OCI-LY3 (cell line): ENCODE measurements at regions not wholly inside any gene's neighbourhood (a gene's known extent, or its start where the extent isn't known, plus 50 kb on each side); places are given as distances from the start of the nearest gene placed in this dataset.

ENCODE experiments used
- H2AFZ ChIP-seq: fragments of 200-600, 300-600 bp; shearing (Covaris generic); 2 replicates; pipeline ENCODE4 v1.6.0; 2014; ENCODE audit warnings: antibody characterized with exemption, low read depth, low read length
- H3K27ac ChIP-seq: fragments of 200-600, 300-600 bp; sonication (generic); 2 replicates; pipeline ENCODE4 v1.5.1; 2014; ENCODE audit warnings: mild to moderate bottlenecking, low read length, moderate library complexity, mixed read lengths
- H3K27me3 ChIP-seq: fragments of 200-600, 300-600 bp; sonication (generic); 2 replicates; pipeline ENCODE4 v1.6.1; 2014; ENCODE audit warnings: low read depth, low read length, mixed read lengths
- H3K36me3 ChIP-seq: fragments of 200-600, 300-600 bp; sonication (generic); replicated peaks from 2 replicates; pipeline ENCODE3; 2014; ENCODE audit warnings: low read depth, low read length, mixed read lengths
- H3K4me1 ChIP-seq: fragments of 300-600, 200-600 bp; sonication (generic); 2 replicates; pipeline ENCODE4 v1.6.1; 2014; ENCODE audit warnings: low read length, mixed read lengths
- H3K4me2 ChIP-seq: fragments of 200-600, 300-600 bp; sonication (generic); 2 replicates; pipeline ENCODE4 v1.6.1; 2014; ENCODE audit warnings: low read length, mixed read lengths
- H3K4me3 ChIP-seq: fragments of 300-600, 200-600 bp; sonication (generic); 2 replicates; pipeline ENCODE4 v1.5.1; 2014; ENCODE audit warnings: antibody characterized with exemption, mild to moderate bottlenecking, low read length, moderate library complexity
- H3K79me2 ChIP-seq: fragments of 300-600, 200-600 bp; shearing (Covaris generic); 2 replicates; pipeline ENCODE4 v1.6.1; 2014; ENCODE audit warnings: mild to moderate bottlenecking, low read length, mixed read lengths
- H3K9ac ChIP-seq: fragments of 300-600, 200-600 bp; shearing (Covaris generic); 2 replicates; pipeline ENCODE4 v1.6.0; 2014; ENCODE audit warnings: mild to moderate bottlenecking, low read length, moderate library complexity
- H3K9me3 ChIP-seq: fragments of 200-600, 300-600 bp; shearing (Covaris generic); 2 replicates; pipeline ENCODE4 v1.6.1; 2014; ENCODE audit warnings: low read length, mixed read lengths; ENCODE audit not compliant: insufficient read depth
- H4K20me1 ChIP-seq: fragments of 200-600, 300-600 bp; sonication (generic); 2 replicates; pipeline ENCODE4 v1.6.1; 2016; ENCODE audit warnings: low read length, mixed read lengths; ENCODE audit not compliant: insufficient read depth
- EZH2phosphoT487 ChIP-seq: fragments of 200-600 bp; shearing (Covaris generic); IDR thresholded peaks from 2 replicates; pipeline ENCODE4 v1.6.1; 2018; ENCODE audit warnings: antibody characterized with exemption, mixed run types, low read depth
- TF ChIP-seq, protein P1 (sequence below): fragments of 200-600, 300-600 bp; sonication (generic); IDR thresholded peaks from 2 replicates; pipeline ENCODE4 v1.5.1; 2014; ENCODE audit warnings: antibody characterized with exemption, low read length, low read depth

- peaks cover 2% of the 10 kb centered on the region; the same call in 1 of the 2 replicates for H3K9me3 ChIP-seq
- no peak overlapping the region for H3K4me2 ChIP-seq
- H3K4me3 ChIP-seq, result no peak overlapping the region
- no peaks in the 10 kb centered on the region for H3K79me2 ChIP-seq
- H3K27ac ChIP-seq, result no peak overlapping the region
- H3K4me1 ChIP-seq, result no peaks in the 10 kb centered on the region
- H3K36me3 ChIP-seq, result no peaks in the 10 kb centered on the region
- H3K27me3 ChIP-seq, result no peaks in the 10 kb centered on the region
- H4K20me1 ChIP-seq, result no peaks in the 10 kb centered on the region
- no peak overlapping the region for H3K9ac ChIP-seq
- TF ChIP-seq, protein P1, sequence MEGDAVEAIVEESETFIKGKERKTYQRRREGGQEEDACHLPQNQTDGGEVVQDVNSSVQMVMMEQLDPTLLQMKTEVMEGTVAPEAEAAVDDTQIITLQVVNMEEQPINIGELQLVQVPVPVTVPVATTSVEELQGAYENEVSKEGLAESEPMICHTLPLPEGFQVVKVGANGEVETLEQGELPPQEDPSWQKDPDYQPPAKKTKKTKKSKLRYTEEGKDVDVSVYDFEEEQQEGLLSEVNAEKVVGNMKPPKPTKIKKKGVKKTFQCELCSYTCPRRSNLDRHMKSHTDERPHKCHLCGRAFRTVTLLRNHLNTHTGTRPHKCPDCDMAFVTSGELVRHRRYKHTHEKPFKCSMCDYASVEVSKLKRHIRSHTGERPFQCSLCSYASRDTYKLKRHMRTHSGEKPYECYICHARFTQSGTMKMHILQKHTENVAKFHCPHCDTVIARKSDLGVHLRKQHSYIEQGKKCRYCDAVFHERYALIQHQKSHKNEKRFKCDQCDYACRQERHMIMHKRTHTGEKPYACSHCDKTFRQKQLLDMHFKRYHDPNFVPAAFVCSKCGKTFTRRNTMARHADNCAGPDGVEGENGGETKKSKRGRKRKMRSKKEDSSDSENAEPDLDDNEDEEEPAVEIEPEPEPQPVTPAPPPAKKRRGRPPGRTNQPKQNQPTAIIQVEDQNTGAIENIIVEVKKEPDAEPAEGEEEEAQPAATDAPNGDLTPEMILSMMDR, result no peak
- no peak for TF ChIP-seq EZH2phosphoT487
- H2AFZ ChIP-seq, result no peak overlapping the region
These were observed 439.4 kb downstream of the ZNF536 start for GRCh38 chr19:30811397-30812098.

DNA sequence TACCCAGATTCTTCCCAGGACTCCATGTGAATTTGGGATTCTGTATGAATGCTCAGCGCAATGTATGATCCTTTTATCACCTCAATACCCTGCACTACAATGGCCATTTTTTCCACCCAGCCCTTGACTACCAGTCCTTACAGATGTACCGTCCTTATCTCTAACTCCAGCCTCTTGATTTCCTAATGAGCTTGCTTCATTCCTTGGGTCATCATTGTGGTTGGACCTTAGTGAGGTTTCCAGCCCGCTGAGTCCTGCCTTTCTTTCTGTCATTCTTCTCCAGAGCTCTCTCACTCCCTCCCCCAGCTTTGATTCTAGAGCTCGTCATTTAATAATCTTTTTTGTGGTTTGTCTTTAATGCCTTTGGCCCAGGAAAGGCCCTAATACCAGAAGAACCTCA, 438.5 kb downstream of the ZNF536 start:
- Histone ChIP-seq H3K4me1 (no peaks in the 10 kb centered on the region), H2AFZ (no peak overlapping the region), H3K36me3 (no peaks in the 10 kb centered on the region), H3K4me2 (no peak overlapping the region), H3K79me2 (no peaks in the 10 kb centered on the region), H3K27ac (no peak overlapping the region), H3K4me3 (no peak overlapping the region), H3K9ac (no peak overlapping the region), H4K20me1 (no peaks in the 10 kb centered on the region), H3K27me3 (no peaks in the 10 kb centered on the region), H3K9me3 (peaks cover 2% of the 10 kb centered on the region; the same call in 1 of the 2 replicates)
- TF ChIP-seq EZH2phosphoT487, result no peak

GRCh38 chr19:30807278-30807677, 435.1 kb downstream of the ZNF536 start:
- no peaks in the 10 kb centered on the region for H3K36me3 ChIP-seq
- no peak for TF ChIP-seq EZH2phosphoT487
- TF ChIP-seq, protein P1, result no peak
- no peak overlapping the region for H3K4me3 ChIP-seq
- peaks cover 2% of the 10 kb centered on the region; the same call in 1 of the 2 replicates for H3K9me3 ChIP-seq
- no peaks in the 10 kb centered on the region for H4K20me1 ChIP-seq
- no peak overlapping the region for H3K27ac ChIP-seq
- no peaks in the 10 kb centered on the region for H3K79me2 ChIP-seq
- H3K4me2 ChIP-seq, result no peak overlapping the region
- no peak overlapping the region for H2AFZ ChIP-seq
- H3K4me1 ChIP-seq, result no peaks in the 10 kb centered on the region
- H3K9ac ChIP-seq, result no peak overlapping the region
- no peaks in the 10 kb centered on the region for H3K27me3 ChIP-seq

DNA sequence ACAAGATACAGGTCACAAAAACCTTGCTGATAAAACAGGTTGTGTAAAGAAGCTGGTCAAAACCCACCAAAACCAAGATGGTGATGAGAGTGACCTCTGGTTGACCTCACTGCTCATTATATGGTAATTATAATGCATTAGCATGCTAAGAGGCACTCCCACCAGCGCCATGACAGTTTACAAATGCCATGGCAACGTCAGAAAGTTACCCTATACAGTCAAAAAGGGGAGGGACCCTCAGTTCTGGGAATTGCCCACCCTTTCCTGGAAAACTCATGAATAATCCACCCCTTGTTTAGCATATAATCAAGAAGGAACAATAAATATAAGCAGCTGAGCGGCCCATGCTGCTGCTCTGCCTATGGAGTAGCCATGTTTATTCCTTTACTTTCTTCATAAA, 434.1 kb downstream of the ZNF536 start:
- Histone ChIP-seq H3K4me3 (no peak overlapping the region), H3K4me1 (no peaks in the 10 kb centered on the region), H2AFZ (no peak overlapping the region), H3K36me3 (no peaks in the 10 kb centered on the region), H3K4me2 (no peak overlapping the region), H3K27ac (no peak overlapping the region), H3K9ac (no peak overlapping the region), H4K20me1 (no peaks in the 10 kb centered on the region), H3K9me3 (peaks cover 2% of the 10 kb centered on the region; the same call in 1 of the 2 replicates), H3K79me2 (no peaks in the 10 kb centered on the region), H3K27me3 (no peaks in the 10 kb centered on the region)
- TF ChIP-seq EZH2phosphoT487, result no peak
- TF ChIP-seq, protein P1, result no peak
